Stromal cell of bone marrow (primary cell): ENCODE measurements at regions not wholly inside any gene's neighbourhood (a gene's known extent, or its start where the extent isn't known, plus 50 kb on each side); places are given as distances from the start of the nearest gene placed in this dataset.
"Not testable (repeated sequence)": the region's sequence is repeated elsewhere in the genome, so short reads cannot be mapped to it uniquely, and the experiment has no call there.

Experiments
- DNase-seq: peaks from one replicate; pipeline ENCODE4 v3.0.0-alpha.2; 2012; ENCODE audit warnings: low read depth

GRCh38 chr7:125125315-125125714 is 195.7 kb upstream of the POT1 start:
- no peak for DNase-seq

GRCh38 chr7:125122173-125122572 is 192.5 kb upstream of the POT1 start:
- DNase-seq, result no peak

- no peak for DNase-seq
Observed at GRCh38 chr7:125119559-125120115, 190.0 kb upstream of the POT1 start.

- DNase-seq, result no peak
Observed at GRCh38 chr7:125118444-125118843, 188.8 kb upstream of the POT1 start.

- no peak for DNase-seq
Observed at GRCh38 chr7:125112850-125113249, 183.2 kb upstream of the POT1 start.

- DNase-seq, result no peak
Observed at GRCh38 chr7:125099519-125099918, 169.9 kb upstream of the POT1 start.

GRCh38 chr7:125098377-125098970 is 168.8 kb upstream of the POT1 start:
- DNase-seq, result no peak

GRCh38 chr7:125090596-125090995 is 161.0 kb upstream of the POT1 start:
- DNase-seq, result no peak

GRCh38 chr7:125089171-125089570 is 159.5 kb upstream of the POT1 start:
- DNase-seq, result no peak

GRCh38 chr7:125088555-125088954 is 158.9 kb upstream of the POT1 start:
- DNase-seq, result no peak

- DNase-seq, result no peak
Observed at GRCh38 chr7:125085084-125085483, 155.5 kb upstream of the POT1 start.

GRCh38 chr7:125084196-125084595 is 154.6 kb upstream of the POT1 start:
- DNase-seq, result no peak

- no peak for DNase-seq
Observed at GRCh38 chr7:125074141-125074540, 144.5 kb upstream of the POT1 start.

- no peak for DNase-seq
Observed at GRCh38 chr7:125065546-125065945, 135.9 kb upstream of the POT1 start.

- DNase-seq, result no peak
Observed at GRCh38 chr7:125065001-125065400, 135.4 kb upstream of the POT1 start.

- DNase-seq, result peak; percentile 56
Observed at GRCh38 chr7:125061776-125062397, 132.3 kb upstream of the POT1 start.

- not testable (repeated sequence) for DNase-seq
Observed at GRCh38 chr7:125061083-125061745, 131.6 kb upstream of the POT1 start.

- peak; percentile 3 for DNase-seq
Observed at GRCh38 chr7:125059861-125060456, 130.3 kb upstream of the POT1 start.

- no peak for DNase-seq
Observed at GRCh38 chr7:125057963-125058362, 128.3 kb upstream of the POT1 start.

GRCh38 chr7:125055376-125055775 is 125.8 kb upstream of the POT1 start:
- DNase-seq, result no peak

- no peak for DNase-seq
Observed at GRCh38 chr7:125046767-125047166, 117.1 kb upstream of the POT1 start.

GRCh38 chr7:125033506-125033905 is 103.9 kb upstream of the POT1 start:
- no peak for DNase-seq

GRCh38 chr7:125032943-125033342 is 103.3 kb upstream of the POT1 start:
- DNase-seq, result no peak
